ENCODE measurements at regions not wholly inside any gene's neighbourhood (a gene's known extent, or its start where the extent isn't known, plus 50 kb on each side); places are given as distances from the start of the nearest gene placed in this dataset.

GRCh38 chr13:60326273-60326672 lies 70.7 kb upstream of the TDRD3 start:
- TF ChIP-seq CTCF (IDR thresholded peaks at IDR 0.05) (no peak), POLR2A (IDR thresholded peaks at IDR 0.05) (no peak), POLR2AphosphoS5 (IDR thresholded peaks at IDR 0.05) (no peak)

Data from prostate gland (tissue), 2 donors.